Activated CD8-positive, alpha-beta memory T cell treated with anti-CD3 and anti-CD28 coated beads for 48 hours (primary cell): ENCODE measurements at regions not wholly inside any gene's neighbourhood (a gene's known extent, or its start where the extent isn't known, plus 50 kb on each side); places are given as distances from the start of the nearest gene placed in this dataset.

Experiments
- DNase-seq, 3 experiments: peaks; one replicate each; pipeline ENCODE4 v3.0.0-alpha.2; 2020; ENCODE audit warnings: low read depth in 2 of 3, low spot score in 2 of 3

GRCh38 chr2:12106440-12107080 lies 360.1 kb downstream of the LPIN1 start:
- DNase-seq = peak; percentile 6 to 27 (median 12)

GRCh38 chr2:12107321-12107720 lies 360.9 kb downstream of the LPIN1 start:
- no peak for DNase-seq

- no peak for DNase-seq
Observed at GRCh38 chr2:12107939-12108338, 361.5 kb downstream of the LPIN1 start.

- DNase-seq = no peak
Observed at GRCh38 chr2:12109363-12110017, 363.1 kb downstream of the LPIN1 start.

- no peak for DNase-seq
Observed at GRCh38 chr2:12110074-12110473, 363.6 kb downstream of the LPIN1 start.

GRCh38 chr2:12110481-12110880 lies 364.0 kb downstream of the LPIN1 start:
- no peak for DNase-seq

GRCh38 chr2:12113412-12113811 lies 367.0 kb downstream of the LPIN1 start:
- no peak for DNase-seq

GRCh38 chr2:12114816-12115215 lies 368.4 kb downstream of the LPIN1 start:
- DNase-seq = no peak

- DNase-seq = no peak
Observed at GRCh38 chr2:12116228-12116750, 369.9 kb downstream of the LPIN1 start.

- no peak for DNase-seq
Observed at GRCh38 chr2:12119841-12120240, 373.4 kb downstream of the LPIN1 start.

- DNase-seq = no peak
Observed at GRCh38 chr2:12120281-12121150, 374.1 kb downstream of the LPIN1 start.

GRCh38 chr2:12124790-12125189 lies 378.4 kb downstream of the LPIN1 start:
- no peak for DNase-seq

GRCh38 chr2:12126318-12126717 lies 379.9 kb downstream of the LPIN1 start:
- DNase-seq = no peak

- DNase-seq = no peak
Observed at GRCh38 chr2:12127638-12128037, 381.2 kb downstream of the LPIN1 start.

GRCh38 chr2:12131975-12132374 lies 385.5 kb downstream of the LPIN1 start:
- DNase-seq = no peak

- no peak for DNase-seq
Observed at GRCh38 chr2:12141618-12142258, 395.3 kb downstream of the LPIN1 start.

GRCh38 chr2:12151716-12152115 lies 405.3 kb downstream of the LPIN1 start:
- DNase-seq = no peak

GRCh38 chr2:12152888-12153287 lies 406.5 kb downstream of the LPIN1 start:
- no peak for DNase-seq

- DNase-seq = no peak
Observed at GRCh38 chr2:12155303-12156051, 409.0 kb downstream of the LPIN1 start.

GRCh38 chr2:12156349-12156748 lies 409.9 kb downstream of the LPIN1 start:
- no peak for DNase-seq

GRCh38 chr2:12161085-12161484 lies 414.7 kb downstream of the LPIN1 start:
- no peak for DNase-seq
